K562 (cell line): ENCODE measurements at regions not wholly inside any gene's neighbourhood (a gene's known extent, or its start where the extent isn't known, plus 50 kb on each side); places are given as distances from the start of the nearest gene placed in this dataset.

Source experiments
- MYC ChIP-seq, 2 experiments: fragments of 250-450 bp in 1 of 2; sonication (Bioruptor Pico) in 1 of 2; IDR thresholded peaks; 2 replicates each; pipeline versions ENCODE4 v1.5.1 to v1.6.1; 2012 to 2021; ENCODE audit warnings: low read depth in 2 of 2, borderline replicate concordance in 1 of 2, improper control_type of control experiment in 1 of 2, low read length in 1 of 2, mild to moderate bottlenecking in 1 of 2, moderate library complexity in 1 of 2
- TF ChIP-seq, protein P1 (sequence below), 3 experiments: IDR thresholded peaks in 2 of 3; conservative IDR thresholded peaks in 1 of 3; 2 replicates each; pipeline ENCODE4 v1.5.1; 2011 to 2012; ENCODE audit warnings: low read length in 3 of 3, mild to moderate bottlenecking in 3 of 3, control low read depth in 2 of 3, improper control_type of control experiment in 1 of 3, inconsistent platforms in 1 of 3, low read depth in 1 of 3, mixed read lengths in 1 of 3, moderate library complexity in 1 of 3; ENCODE audit not compliant: insufficient read depth in 2 of 3
- TF ChIP-seq, protein P2 (sequence below): fragments of 250-450 bp; sonication (Bioruptor Pico); IDR thresholded peaks from 2 replicates; pipeline ENCODE4 v1.5.0; 2021; ENCODE audit warnings: mild to moderate bottlenecking, borderline replicate concordance

DNA sequence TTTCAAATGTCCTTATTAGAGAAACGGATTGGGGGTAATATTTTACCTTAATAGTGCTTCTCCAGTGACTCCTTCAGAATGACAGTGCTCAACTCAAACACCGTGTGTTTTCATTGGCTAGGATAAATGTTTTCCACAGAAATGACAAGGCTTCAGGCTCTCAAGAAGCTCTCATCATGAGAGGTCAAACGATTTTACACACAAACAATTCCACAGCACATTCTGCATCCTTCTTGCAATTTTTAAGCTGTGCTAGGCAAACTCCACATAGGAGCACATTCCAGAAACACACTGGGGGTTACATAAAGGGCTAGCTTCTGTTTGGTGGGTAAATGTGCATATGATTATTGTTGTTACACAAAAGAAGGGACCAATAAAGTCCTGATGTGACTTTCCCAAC, 75.5 kb upstream of the IPO9 start:
- TF ChIP-seq, protein P1, sequence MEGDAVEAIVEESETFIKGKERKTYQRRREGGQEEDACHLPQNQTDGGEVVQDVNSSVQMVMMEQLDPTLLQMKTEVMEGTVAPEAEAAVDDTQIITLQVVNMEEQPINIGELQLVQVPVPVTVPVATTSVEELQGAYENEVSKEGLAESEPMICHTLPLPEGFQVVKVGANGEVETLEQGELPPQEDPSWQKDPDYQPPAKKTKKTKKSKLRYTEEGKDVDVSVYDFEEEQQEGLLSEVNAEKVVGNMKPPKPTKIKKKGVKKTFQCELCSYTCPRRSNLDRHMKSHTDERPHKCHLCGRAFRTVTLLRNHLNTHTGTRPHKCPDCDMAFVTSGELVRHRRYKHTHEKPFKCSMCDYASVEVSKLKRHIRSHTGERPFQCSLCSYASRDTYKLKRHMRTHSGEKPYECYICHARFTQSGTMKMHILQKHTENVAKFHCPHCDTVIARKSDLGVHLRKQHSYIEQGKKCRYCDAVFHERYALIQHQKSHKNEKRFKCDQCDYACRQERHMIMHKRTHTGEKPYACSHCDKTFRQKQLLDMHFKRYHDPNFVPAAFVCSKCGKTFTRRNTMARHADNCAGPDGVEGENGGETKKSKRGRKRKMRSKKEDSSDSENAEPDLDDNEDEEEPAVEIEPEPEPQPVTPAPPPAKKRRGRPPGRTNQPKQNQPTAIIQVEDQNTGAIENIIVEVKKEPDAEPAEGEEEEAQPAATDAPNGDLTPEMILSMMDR (IDR thresholded peaks at IDR 0.05 in 2 of 3, conservative IDR thresholded peaks at IDR 0.05 in 1 of 3; ENCODE audit: insufficient read depth in 2 of 3, low read depth in 1 of 3, low read length in 3 of 3), result no peak
- TF ChIP-seq, protein P2, sequence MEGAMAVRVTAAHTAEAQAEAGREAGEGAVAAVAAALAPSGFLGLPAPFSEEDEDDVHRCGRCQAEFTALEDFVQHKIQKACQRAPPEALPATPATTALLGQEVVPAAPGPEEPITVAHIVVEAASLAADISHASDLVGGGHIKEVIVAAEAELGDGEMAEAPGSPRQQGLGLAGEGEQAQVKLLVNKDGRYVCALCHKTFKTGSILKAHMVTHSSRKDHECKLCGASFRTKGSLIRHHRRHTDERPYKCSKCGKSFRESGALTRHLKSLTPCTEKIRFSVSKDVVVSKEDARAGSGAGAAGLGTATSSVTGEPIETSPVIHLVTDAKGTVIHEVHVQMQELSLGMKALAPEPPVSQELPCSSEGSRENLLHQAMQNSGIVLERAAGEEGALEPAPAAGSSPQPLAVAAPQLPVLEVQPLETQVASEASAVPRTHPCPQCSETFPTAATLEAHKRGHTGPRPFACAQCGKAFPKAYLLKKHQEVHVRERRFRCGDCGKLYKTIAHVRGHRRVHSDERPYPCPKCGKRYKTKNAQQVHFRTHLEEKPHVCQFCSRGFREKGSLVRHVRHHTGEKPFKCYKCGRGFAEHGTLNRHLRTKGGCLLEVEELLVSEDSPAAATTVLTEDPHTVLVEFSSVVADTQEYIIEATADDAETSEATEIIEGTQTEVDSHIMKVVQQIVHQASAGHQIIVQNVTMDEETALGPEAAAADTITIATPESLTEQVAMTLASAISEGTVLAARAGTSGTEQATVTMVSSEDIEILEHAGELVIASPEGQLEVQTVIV, result no peak
- TF ChIP-seq MYC (IDR thresholded peaks at IDR 0.05; ENCODE audit: low read depth, low read length) (no peak), MYC (CRISPR knock-in tag; IDR thresholded peaks at IDR 0.05; ENCODE audit: borderline replicate concordance, low read depth) (no peak)
